T-cell (primary cell): ENCODE measurements at regions not wholly inside any gene's neighbourhood (a gene's known extent, or its start where the extent isn't known, plus 50 kb on each side); places are given as distances from the start of the nearest gene placed in this dataset.
A peak's percentile ranks its signal among the peaks of the same experiment; 100 is the strongest.

Experiments used
- ATAC-seq, 4 experiments: fragments of 200-7000 bp in 3 of 4; fragments of 150-1000 bp in 1 of 4; cut with Tn5 transposase; replicated peaks in 1 of 4; 1 replicate in 3 of 4; 2 replicates in 1 of 4; pipeline ENCODE4 v1.10.0; 2021; ENCODE audit warnings: moderate library complexity in 3 of 4, mild to moderate bottlenecking in 2 of 4, moderate number of reproducible peaks in 1 of 4
- CTCF ChIA-PET, 2 donors: fragments of 300-600 bp; sonication (Branson Sonifier 250); formaldehyde crosslinking; loops; one replicate each; lab custom pipeline; 2022; ENCODE audit warnings: antibody characterized with exemption in 2 of 2; lab: Charles Lee
- POLR2A ChIA-PET, 2 donors: fragments of 300-600 bp; sonication (Branson Sonifier 250); formaldehyde crosslinking; loops; one replicate each; lab custom pipeline; 2022; ENCODE audit warnings: antibody characterized with exemption in 2 of 2; lab: Charles Lee
- DNase-seq, 35 experiments: peaks; one replicate each; pipeline versions ENCODE4 v3.0.0 to v3.0.0-alpha.2; 2013 to 2023
- H3K27ac ChIP-seq: one replicate; pipeline ENCODE4 v1.5.1; 2013; ENCODE audit warnings: low read length
- H3K27me3 ChIP-seq, 2 experiments: replicated peaks in 1 of 2; 1 replicate in 1 of 2; 2 replicates in 1 of 2; pipeline versions ENCODE4 v1.6.1 to v1.7.0; 2013; ENCODE audit warnings: low read length in 1 of 2, mixed read lengths in 1 of 2; ENCODE audit not compliant: control insufficient read depth in 2 of 2, insufficient read depth in 2 of 2; ENCODE audit errors: extremely low read depth in 1 of 2
- H3K36me3 ChIP-seq, 2 donors: 1 replicate in 1 of 2; 2 replicates in 1 of 2; pipeline versions ENCODE4 v1.6.1 to v1.7.0; 2013; ENCODE audit warnings: low read length in 1 of 2; ENCODE audit not compliant: control insufficient read depth in 2 of 2, insufficient read depth in 1 of 2; ENCODE audit errors: extremely low read depth in 1 of 2
- H3K4me1 ChIP-seq, 2 experiments: 1 replicate in 1 of 2; 2 replicates in 1 of 2; pipeline versions ENCODE4 v1.6.1 to v1.7.0; 2013; ENCODE audit warnings: low read length in 2 of 2, mixed read lengths in 1 of 2; ENCODE audit not compliant: insufficient read depth in 2 of 2, control insufficient read depth in 1 of 2; ENCODE audit errors: extremely low read depth in 1 of 2
- H3K4me3 ChIP-seq, 2 donors: 1 replicate in 1 of 2; 2 replicates in 1 of 2; pipeline versions ENCODE4 v1.5.1 to v1.7.0; 2013; ENCODE audit warnings: mild to moderate bottlenecking in 2 of 2, low read length in 1 of 2, moderate library complexity in 1 of 2; ENCODE audit not compliant: control insufficient read depth in 1 of 2; ENCODE audit errors: extremely low read depth in 1 of 2
- H3K9me3 ChIP-seq: 2 replicates; pipeline ENCODE4 v1.7.0; 2013
- H3K27ac Mint-ChIP-seq, 2 donors: one replicate each; pipeline ENCODE4 v1.8.0; 2020 to 2021; ENCODE audit warnings: mild to moderate bottlenecking in 2 of 2, mixed read lengths in 2 of 2
- H3K27me3 Mint-ChIP-seq, 2 donors: one replicate each; pipeline ENCODE4 v1.8.0; 2021 to 2022; ENCODE audit warnings: mixed read lengths in 2 of 2
- H3K36me3 Mint-ChIP-seq: one replicate; pipeline ENCODE4 v1.8.0; 2021; ENCODE audit warnings: mixed read lengths
- H3K4me1 Mint-ChIP-seq, 3 donors: one replicate each; pipeline ENCODE4 v1.8.0; 2020 to 2022; ENCODE audit warnings: mixed read lengths in 3 of 3, mild to moderate bottlenecking in 1 of 3
- H3K4me3 Mint-ChIP-seq, 3 donors: one replicate each; pipeline ENCODE4 v1.8.0; 2020 to 2022; ENCODE audit warnings: mild to moderate bottlenecking in 3 of 3, mixed read lengths in 3 of 3, moderate library complexity in 3 of 3
- H3K9me3 Mint-ChIP-seq, 3 donors: one replicate each; pipeline ENCODE4 v1.8.0; 2020 to 2022; ENCODE audit warnings: mixed read lengths in 3 of 3
- WGBS: methylation state at CpG from one replicate; pipeline ENCODE4 v1.1.5; 2013; ENCODE audit warnings: missing lambda C conversion rate; ENCODE audit not compliant: insufficient coverage; 5-methylcytosine and 5-hydroxymethylcytosine counted together

GRCh38 chrX:124230655-124231450, 101.6 kb upstream of the TEX13D start:
- H3K36me3 ChIP-seq: no peaks in the 10 kb centered on the region
- Mint-ChIP-seq H3K4me1 (peaks cover 7 to 24% (median 18%) of the 10 kb centered on the region in 3 donors), H3K27ac (no peak overlapping the region), H3K27me3 (peaks cover 0 to 4% of the 10 kb centered on the region in 2 donors), H3K9me3 (no peaks in the 10 kb centered on the region), H3K4me3 (no peak overlapping the region), H3K36me3 (no peaks in the 10 kb centered on the region)
- H3K4me3 ChIP-seq: no peak overlapping the region
- ChIA-PET POLR2A (interaction anchor here in 1 of 2 donors (0.7 kb wide), 1 partner anchor 214 kb away, joined by 3 read pairs; no protein-coding TSS in a partner anchor), CTCF (no interaction called here)
- no peaks in the 10 kb centered on the region for H3K9me3 ChIP-seq
- ATAC-seq: no peak
- peaks cover 5 to 22% of the 10 kb centered on the region in 2 experiments for H3K4me1 ChIP-seq
- no peak overlapping the region for H3K27ac ChIP-seq
- no peak for DNase-seq
- H3K27me3 ChIP-seq: no peaks in the 10 kb centered on the region
- no CpG with 5 or more reads among the region's 10 CpGs for WGBS

GRCh38 chrX:124231451-124231759, 101.1 kb upstream of the TEX13D start:
- Mint-ChIP-seq H3K4me1 (peaks cover 8 to 24% (median 15%) of the 10 kb centered on the region in 3 donors), H3K27me3 (peaks cover 0 to 4% of the 10 kb centered on the region in 2 donors), H3K36me3 (no peaks in the 10 kb centered on the region), H3K27ac (no peak overlapping the region), H3K4me3 (no peak overlapping the region), H3K9me3 (no peaks in the 10 kb centered on the region)
- WGBS: no CpG with 5 or more reads among the region's 1 CpG
- H3K4me3 ChIP-seq: no peak overlapping the region
- no peaks in the 10 kb centered on the region for H3K27me3 ChIP-seq
- ChIA-PET POLR2A (no interaction called here), CTCF (no interaction called here)
- ATAC-seq (no peak), DNase-seq (no peak)
- H3K36me3 ChIP-seq: no peaks in the 10 kb centered on the region
- H3K27ac ChIP-seq: no peak overlapping the region
- H3K4me1 ChIP-seq: peaks cover 2 to 22% of the 10 kb centered on the region in 2 experiments
- no peaks in the 10 kb centered on the region for H3K9me3 ChIP-seq

GRCh38 chrX:124232523-124233201, 99.8 kb upstream of the TEX13D start:
- Mint-ChIP-seq H3K4me1 (peaks cover 13 to 28% (median 22%) of the 10 kb centered on the region in 3 donors), H3K4me3 (no peak overlapping the region), H3K27ac (peak overlapping the region in 1 of 2 donors; percentile 46), H3K9me3 (no peaks in the 10 kb centered on the region), H3K27me3 (peaks cover 0 to 4% of the 10 kb centered on the region in 2 donors), H3K36me3 (no peaks in the 10 kb centered on the region)
- H3K27ac ChIP-seq: no peak overlapping the region
- 0% methylated on average over 1 of the region's 3 CpGs for WGBS
- CTCF ChIA-PET: no interaction called here
- no peaks in the 10 kb centered on the region for H3K27me3 ChIP-seq
- no peak overlapping the region for H3K4me3 ChIP-seq
- H3K9me3 ChIP-seq: no peaks in the 10 kb centered on the region
- DNase-seq: no peak
- ATAC-seq: no peak
- H3K36me3 ChIP-seq: no peaks in the 10 kb centered on the region
- POLR2A ChIA-PET: interaction anchor here in 1 of 2 donors (0.6 kb wide), 1 partner anchor 1065 kb away, joined by 3 read pairs; no protein-coding TSS in a partner anchor
- peaks cover 2 to 16% of the 10 kb centered on the region in 2 experiments for H3K4me1 ChIP-seq

GRCh38 chrX:124234348-124234747, 98.1 kb upstream of the TEX13D start:
- no peak overlapping the region for H3K27ac ChIP-seq
- DNase-seq (no peak), ATAC-seq (no peak)
- H3K27me3 ChIP-seq: no peaks in the 10 kb centered on the region
- Mint-ChIP-seq H3K4me1 (peaks cover 19 to 35% (median 31%) of the 10 kb centered on the region in 3 donors), H3K27ac (no peak overlapping the region), H3K4me3 (no peak overlapping the region), H3K36me3 (no peaks in the 10 kb centered on the region), H3K9me3 (no peaks in the 10 kb centered on the region), H3K27me3 (peaks cover 0 to 9% of the 10 kb centered on the region in 2 donors)
- H3K9me3 ChIP-seq: no peaks in the 10 kb centered on the region
- no peaks in the 10 kb centered on the region for H3K36me3 ChIP-seq
- ChIA-PET CTCF (no interaction called here), POLR2A (interaction anchor here in 1 of 2 donors (0.8 kb wide), 1 partner anchor 11 kb away, joined by 3 read pairs; no protein-coding TSS in a partner anchor)
- H3K4me1 ChIP-seq: peaks cover 2 to 19% of the 10 kb centered on the region in 2 experiments
- WGBS: no CpG with 5 or more reads among the region's 8 CpGs
- H3K4me3 ChIP-seq: no peak overlapping the region

- H3K36me3 ChIP-seq: no peaks in the 10 kb centered on the region
- H3K9me3 ChIP-seq: no peaks in the 10 kb centered on the region
- peaks cover 0 to 11% of the 10 kb centered on the region in 2 experiments for H3K4me1 ChIP-seq
- H3K4me1 Mint-ChIP-seq: peaks cover 25 to 47% (median 43%) of the 10 kb centered on the region in 3 donors
- ATAC-seq (no peak), DNase-seq (no peak)
- no peaks in the 10 kb centered on the region for H3K9me3 Mint-ChIP-seq
- H3K4me3 Mint-ChIP-seq: no peak overlapping the region
- ChIA-PET POLR2A (no interaction called here), CTCF (interaction anchor here in 1 of 2 donors (0.6 kb wide), 1 partner anchor 96 kb away, joined by 3 read pairs; no protein-coding TSS in a partner anchor)
- peaks cover 0 to 16% of the 10 kb centered on the region in 2 donors for H3K27me3 Mint-ChIP-seq
- WGBS: no CpG with 5 or more reads among the region's 1 CpG
- H3K27ac ChIP-seq: no peak overlapping the region
- peak overlapping the region; percentile 3 to 37 for H3K27ac Mint-ChIP-seq
- H3K27me3 ChIP-seq: no peaks in the 10 kb centered on the region
- H3K36me3 Mint-ChIP-seq: no peaks in the 10 kb centered on the region
- H3K4me3 ChIP-seq: no peak overlapping the region
Observed at GRCh38 chrX:124238268-124238667, 94.2 kb upstream of the TEX13D start.

GRCh38 chrX:124239324-124239723, 93.1 kb upstream of the TEX13D start:
- no peaks in the 10 kb centered on the region for H3K9me3 Mint-ChIP-seq
- peak in 1 of 35 experiments; percentile 33 for DNase-seq
- CTCF ChIA-PET: interaction anchor here in 1 of 2 donors (0.5 to 0.7 kb wide), 2 partner anchors 21 to 256 kb away, joined by 3 to 12 read pairs; no protein-coding TSS in a partner anchor

More at GRCh38 chrX:124239324-124239723, 93.1 kb upstream of the TEX13D start:
- no peaks in the 10 kb centered on the region for H3K36me3 ChIP-seq
- Mint-ChIP-seq H3K4me1 (peaks cover 25 to 45% (median 42%) of the 10 kb centered on the region in 3 donors), H3K4me3 (peak overlapping the region; percentile 39 to 59 (median 53)), H3K27me3 (peaks cover 0 to 16% of the 10 kb centered on the region in 2 donors), H3K27ac (peak overlapping the region in 1 of 2 donors; percentile 12), H3K36me3 (no peaks in the 10 kb centered on the region)
- no peak overlapping the region for H3K4me3 ChIP-seq
- peak overlapping the region; percentile 38 for H3K27ac ChIP-seq
- no peaks in the 10 kb centered on the region for H3K27me3 ChIP-seq
- H3K9me3 ChIP-seq: no peaks in the 10 kb centered on the region
- peak in 3 of 4 experiments; percentile 44 to 58 (median 53) for ATAC-seq
- H3K4me1 ChIP-seq: peaks cover 0 to 11% of the 10 kb centered on the region in 2 experiments
- 22% methylated on average over 1 of the region's 2 CpGs for WGBS
- POLR2A ChIA-PET: interaction anchor here in 1 of 2 donors (0.6 kb wide), 1 partner anchor 851 kb away, joined by 3 read pairs; no protein-coding TSS in a partner anchor
